NCI-H2171 (cell line): ENCODE measurements at regions not wholly inside any gene's neighbourhood (a gene's known extent, or its start where the extent isn't known, plus 50 kb on each side); places are given as distances from the start of the nearest gene placed in this dataset.

Source experiments
- DNase-seq: peaks from one replicate; lab custom pipeline; 2025; lab: John Stamatoyannopoulos, UW

- DNase-seq, result peak; percentile 95
Observed at GRCh38 chr9:131809941-131810344, 70.1 kb upstream of the RAPGEF1 start.

GRCh38 chr9:131808291-131808690 is 68.4 kb upstream of the RAPGEF1 start:
- no peak for DNase-seq

GRCh38 chr9:131807144-131807983 is 67.5 kb upstream of the RAPGEF1 start:
- peak; percentile 81 for DNase-seq

- DNase-seq, result no peak
Observed at GRCh38 chr9:131805803-131806202, 65.9 kb upstream of the RAPGEF1 start.

GRCh38 chr9:131804826-131805225 is 65.0 kb upstream of the RAPGEF1 start:
- peak; percentile 65 for DNase-seq

GRCh38 chr9:131803758-131804411 is 64.0 kb upstream of the RAPGEF1 start:
- DNase-seq, result no peak

- no peak for DNase-seq
Observed at GRCh38 chr9:131801810-131802209, 61.9 kb upstream of the RAPGEF1 start.

- DNase-seq, result no peak
Observed at GRCh38 chr9:131800843-131801242, 61.0 kb upstream of the RAPGEF1 start.

GRCh38 chr9:131800366-131800765 is 60.5 kb upstream of the RAPGEF1 start:
- DNase-seq, result no peak

- no peak for DNase-seq
Observed at GRCh38 chr9:131799177-131799823, 59.4 kb upstream of the RAPGEF1 start.

GRCh38 chr9:131798246-131798645 is 58.4 kb upstream of the RAPGEF1 start:
- no peak for DNase-seq

GRCh38 chr9:131794393-131794792 is 54.5 kb upstream of the RAPGEF1 start:
- no peak for DNase-seq

GRCh38 chr9:131791542-131792254 is 51.8 kb upstream of the RAPGEF1 start:
- no peak for DNase-seq
